NT2/D1 (cell line): ENCODE measurements at regions not wholly inside any gene's neighbourhood (a gene's known extent, or its start where the extent isn't known, plus 50 kb on each side); places are given as distances from the start of the nearest gene placed in this dataset.

ENCODE experiments used
- SUZ12 ChIP-seq: IDR thresholded peaks from 2 replicates; pipeline ENCODE4 v1.6.1; 2011; ENCODE audit not compliant: insufficient read length, insufficient read depth; ENCODE audit errors: extremely low read depth
- ZNF274 ChIP-seq: IDR thresholded peaks from 2 replicates; pipeline ENCODE4 v1.6.1; 2011; ENCODE audit warnings: mild to moderate bottlenecking, low read depth, low read length

- no peak for TF ChIP-seq ZNF274
- no peak for TF ChIP-seq SUZ12
Measured at GRCh38 chr5:63135291-63135690, 556.7 kb downstream of the LRRC70 start.
